ENCODE measurements at regions not wholly inside any gene's neighbourhood (a gene's known extent, or its start where the extent isn't known, plus 50 kb on each side); places are given as distances from the start of the nearest gene placed in this dataset.

DNA sequence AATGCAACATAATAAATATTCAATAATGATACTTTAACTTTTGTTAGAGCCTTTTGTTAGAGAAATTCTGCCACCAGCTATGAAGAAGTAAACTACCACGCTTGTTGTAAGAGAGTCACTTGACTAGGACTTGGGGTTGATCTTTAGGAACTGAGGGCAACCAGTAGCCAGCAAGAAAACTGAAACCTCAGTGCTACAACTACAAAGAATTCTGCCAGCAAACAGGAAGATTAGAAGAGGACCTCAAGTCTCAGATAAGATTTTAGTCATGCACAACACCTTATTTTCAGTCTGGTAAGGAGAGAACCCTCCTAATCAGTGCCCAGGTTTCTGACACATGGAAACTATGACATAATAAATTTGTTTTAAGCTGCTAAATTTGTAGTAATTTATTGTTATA lies 498.3 kb upstream of the STEAP1 start:
- TF ChIP-seq, protein P1, sequence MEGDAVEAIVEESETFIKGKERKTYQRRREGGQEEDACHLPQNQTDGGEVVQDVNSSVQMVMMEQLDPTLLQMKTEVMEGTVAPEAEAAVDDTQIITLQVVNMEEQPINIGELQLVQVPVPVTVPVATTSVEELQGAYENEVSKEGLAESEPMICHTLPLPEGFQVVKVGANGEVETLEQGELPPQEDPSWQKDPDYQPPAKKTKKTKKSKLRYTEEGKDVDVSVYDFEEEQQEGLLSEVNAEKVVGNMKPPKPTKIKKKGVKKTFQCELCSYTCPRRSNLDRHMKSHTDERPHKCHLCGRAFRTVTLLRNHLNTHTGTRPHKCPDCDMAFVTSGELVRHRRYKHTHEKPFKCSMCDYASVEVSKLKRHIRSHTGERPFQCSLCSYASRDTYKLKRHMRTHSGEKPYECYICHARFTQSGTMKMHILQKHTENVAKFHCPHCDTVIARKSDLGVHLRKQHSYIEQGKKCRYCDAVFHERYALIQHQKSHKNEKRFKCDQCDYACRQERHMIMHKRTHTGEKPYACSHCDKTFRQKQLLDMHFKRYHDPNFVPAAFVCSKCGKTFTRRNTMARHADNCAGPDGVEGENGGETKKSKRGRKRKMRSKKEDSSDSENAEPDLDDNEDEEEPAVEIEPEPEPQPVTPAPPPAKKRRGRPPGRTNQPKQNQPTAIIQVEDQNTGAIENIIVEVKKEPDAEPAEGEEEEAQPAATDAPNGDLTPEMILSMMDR (IDR thresholded peaks at IDR 0.05), result no peak
- no peak for TF ChIP-seq POLR2A (IDR thresholded peaks at IDR 0.05)

Measured in prostate gland (tissue), 2 donors.